K562 (cell line): ENCODE measurements at regions not wholly inside any gene's neighbourhood (a gene's known extent, or its start where the extent isn't known, plus 50 kb on each side); places are given as distances from the start of the nearest gene placed in this dataset.

Experiments used
- ATAC-seq: fragments of 200-7000 bp; cut with Tn5 transposase; 3 replicates; pipeline ENCODE4 v1.9.1; 2020; ENCODE audit warnings: moderate library complexity
- BruUV-seq: library from RNA; stranded (reverse); fragments of 400-500 nt; replicated peaks from 2 replicates; lab custom pipeline; 2021; lab: Mats Ljungman, UMichigan
- CTCF ChIA-PET: fragments of 300-600 bp; formaldehyde crosslinking; extraction: SDS; loops from one replicate; lab custom pipeline; 2021; ENCODE audit warnings: low intra/inter-chr PET ratio; lab: Yijun Ruan, JAX
- POLR2A ChIA-PET: fragments of 300-600, 350-650 bp; sonication (Branson Sonifier 250); formaldehyde crosslinking; extraction: SDS; loops from one replicate; lab custom pipeline; 2021; ENCODE audit warnings: antibody characterized with exemption, inconsistent platforms; lab: Yijun Ruan, JAX
- DNase-seq, 4 experiments: peaks; one replicate each; pipeline versions ENCODE4 v3.0.0 to v3.0.0-alpha.2; 2011 to 2018; ENCODE audit warnings: low spot score in 3 of 4, mixed read lengths in 3 of 4; ENCODE audit errors: extremely low read depth in 1 of 4
- FAIRE-seq: peaks from 2 replicates; lab custom pipeline; 2011; peaks lifted over from hg19 to GRCh38; lab: Jason Lieb, UNC
- H2AFZ ChIP-seq: 2 replicates; pipeline ENCODE4 v1.6.0; 2011; ENCODE audit warnings: low read depth, low read length, control low read depth, inconsistent platforms
- H3K27ac ChIP-seq: fragments of 200-600 bp; 3 replicates; pipeline ENCODE4 v1.8.0; 2011; ENCODE audit warnings: low read depth, mild to moderate bottlenecking, control low read depth, inconsistent platforms, low read length, moderate library complexity, mixed read lengths; ENCODE audit errors: extremely low read depth
- H3K27me3 ChIP-seq, 2 experiments: fragments of 300-600 bp in 1 of 2; 2 replicates in 1 of 2; 3 replicates in 1 of 2; pipeline versions ENCODE4 v1.6.0 to v1.8.0; 2011; ENCODE audit warnings: inconsistent platforms in 2 of 2, low read length in 2 of 2, mild to moderate bottlenecking in 1 of 2, mixed read lengths in 1 of 2, moderate library complexity in 1 of 2; ENCODE audit not compliant: control insufficient read depth in 2 of 2, insufficient read depth in 2 of 2
- H3K36me3 ChIP-seq: fragments of 300-600 bp; 3 replicates; pipeline ENCODE4 v1.8.0; 2011; ENCODE audit warnings: mild to moderate bottlenecking, low read length, inconsistent platforms; ENCODE audit not compliant: control insufficient read depth, insufficient read depth
- H3K4me1 ChIP-seq, 2 experiments: fragments of 200-600 bp in 1 of 2; replicated peaks in 1 of 2; 2 replicates in 1 of 2; 3 replicates in 1 of 2; pipeline versions ENCODE4 v1.5.1 to v1.8.0; 2011; ENCODE audit warnings: inconsistent platforms in 2 of 2, low read length in 2 of 2, mild to moderate bottlenecking in 1 of 2, mixed read lengths in 1 of 2, moderate library complexity in 1 of 2; ENCODE audit not compliant: control insufficient read depth in 2 of 2, insufficient read depth in 2 of 2
- H3K4me2 ChIP-seq: 2 replicates; pipeline ENCODE4 v1.6.1; 2011; ENCODE audit warnings: low read length, control low read depth, inconsistent platforms, mixed read lengths; ENCODE audit not compliant: insufficient read depth
- H3K4me3 ChIP-seq: fragments of 200-600 bp; sonication (generic), shearing (Covaris generic); 2 replicates; pipeline ENCODE4 v1.5.1; 2016; ENCODE audit warnings: control low read depth, inconsistent platforms
- H3K79me2 ChIP-seq: fragments of 200-600 bp; 3 replicates; pipeline ENCODE4 v1.8.0; 2011; ENCODE audit warnings: low read length, inconsistent platforms; ENCODE audit not compliant: control insufficient read depth, insufficient read depth
- H3K9ac ChIP-seq, 2 experiments: 2 replicates each; pipeline versions ENCODE4 v1.6.0 to v1.6.1; 2011; ENCODE audit warnings: low read depth in 2 of 2, low read length in 2 of 2, control low read depth in 1 of 2, inconsistent platforms in 1 of 2, mild to moderate bottlenecking in 1 of 2, mixed read lengths in 1 of 2; ENCODE audit not compliant: insufficient read depth in 1 of 2
- H3K9me1 ChIP-seq: one replicate; pipeline ENCODE4 v1.6.0; 2011; ENCODE audit warnings: inconsistent platforms, mild to moderate bottlenecking, low read length, moderate library complexity; ENCODE audit not compliant: control insufficient read depth, insufficient read depth
- H3K9me3 ChIP-seq: replicated peaks from 2 replicates; pipeline ENCODE4 v1.5.1; 2011; ENCODE audit warnings: low read depth, low read length, inconsistent platforms; ENCODE audit not compliant: control insufficient read depth, insufficient read depth
- H4K20me1 ChIP-seq: replicated peaks from 2 replicates; pipeline ENCODE4 v1.6.1; 2011; ENCODE audit warnings: low read length, inconsistent platforms, mixed read lengths; ENCODE audit not compliant: control insufficient read depth, insufficient read depth
- BCL6 ChIP-seq: fragments of 250-450 bp; sonication (Bioruptor Pico); IDR thresholded peaks from 2 replicates; pipeline ENCODE4 v1.4.0; 2020
- MXI1 ChIP-seq: IDR thresholded peaks from 2 replicates; pipeline ENCODE4 v1.6.1; 2011; ENCODE audit warnings: low read depth, mild to moderate bottlenecking, improper control_type of control experiment, low read length
- PURB ChIP-seq: sonication (generic); formaldehyde crosslinking; IDR thresholded peaks from 2 replicates; pipeline ENCODE4 v1.9.0; 2021; ENCODE audit warnings: low read depth, mild to moderate bottlenecking, missing genetic modification reagents
- TCF7 ChIP-seq: sonication (generic); IDR thresholded peaks from 2 replicates; pipeline ENCODE4 v1.6.1; 2016; ENCODE audit warnings: antibody characterized with exemption, borderline replicate concordance
- XRCC4 ChIP-seq: IDR thresholded peaks from one replicate; pipeline ENCODE4 v1.6.1; 2011; ENCODE audit not compliant: insufficient read depth, insufficient read length; ENCODE audit errors: extremely low read depth
- ZNF140 ChIP-seq: fragments of 250-450 bp; sonication (Bioruptor Pico); IDR thresholded peaks from 2 replicates; pipeline ENCODE4 v1.8.0; 2021; ENCODE audit warnings: moderate library complexity, mild to moderate bottlenecking, inconsistent platforms
- ZNF75A ChIP-seq: fragments of 450-650 bp; formaldehyde crosslinking; IDR thresholded peaks from 2 replicates; pipeline ENCODE4 v1.4.0; 2020; ENCODE audit warnings: mild to moderate bottlenecking
- ZNF76 ChIP-seq: fragments of 250-450 bp; sonication (Bioruptor Pico); IDR thresholded peaks from 2 replicates; pipeline ENCODE4 v1.4.0; 2020; ENCODE audit warnings: mild to moderate bottlenecking, moderate library complexity, borderline replicate concordance
- in situ Hi-C: fragments of 300-500 bp; cut with MboI; formaldehyde crosslinking; loops from 4 replicates; pipeline ENCODE4 v1.15.0; 2018; ENCODE audit warnings: inconsistent platforms, mixed read lengths
- intact Hi-C: fragments of 100-400 bp; cut with micrococcal nuclease; formaldehyde crosslinking; loops from 2 replicates; pipeline ENCODE4 v1.14.2; 2022
- TF ChIP-seq, protein P1 (sequence below): sonication (generic); formaldehyde crosslinking; IDR thresholded peaks from 2 replicates; pipeline ENCODE4 v1.8.0; 2023; ENCODE audit warnings: missing genetic modification reagents, mild to moderate bottlenecking, borderline replicate concordance
- TF ChIP-seq, protein P2 (sequence below): fragments of 150-350 bp; IDR thresholded peaks from 2 replicates; pipeline ENCODE4 v1.6.1; 2014; ENCODE audit warnings: low read depth, mild to moderate bottlenecking, low read length, borderline replicate concordance
- TF ChIP-seq, protein P3 (sequence below): fragments of 450-650 bp; formaldehyde crosslinking; IDR thresholded peaks from 2 replicates; pipeline ENCODE4 v1.4.0; 2020; ENCODE audit warnings: mild to moderate bottlenecking, moderate library complexity

DNA sequence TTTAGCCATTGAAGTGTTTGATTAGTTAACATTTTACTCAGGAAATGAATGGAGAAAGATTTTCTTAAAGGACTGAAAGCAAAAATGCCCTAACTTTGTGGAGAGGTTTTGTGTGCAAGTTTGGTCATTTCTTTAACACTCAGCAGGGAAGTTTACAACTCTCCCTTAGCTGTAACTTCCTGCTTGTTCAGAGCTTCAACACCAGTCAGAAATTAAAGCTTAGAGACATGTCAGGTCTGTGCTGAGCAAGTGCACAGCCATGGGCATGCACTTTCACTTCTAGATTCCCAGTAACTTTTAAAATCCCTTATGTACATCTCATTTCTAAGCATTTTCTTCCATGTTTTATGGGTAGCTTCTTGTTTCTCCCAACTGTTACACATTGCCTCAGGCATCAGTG, 326.0 kb downstream of the ACTRT1 start:
- Histone ChIP-seq H3K9me3 (no peaks in the 10 kb centered on the region), H2AFZ (no peak overlapping the region), H3K4me3 (no peak overlapping the region), H4K20me1 (no peaks in the 10 kb centered on the region), H3K9ac (no peak overlapping the region), H3K4me2 (no peak overlapping the region), H3K27ac (no peak overlapping the region), H3K36me3 (no peaks in the 10 kb centered on the region), H3K27me3 (no peaks in the 10 kb centered on the region), H3K79me2 (no peaks in the 10 kb centered on the region), H3K9me1 (no peaks in the 10 kb centered on the region), H3K4me1 (no peaks in the 10 kb centered on the region)
- intact Hi-C loops (no loop called here), in situ Hi-C loops (no loop called here)
- ChIA-PET POLR2A (no interaction called here), CTCF (no interaction called here)
- FAIRE-seq (no peak), DNase-seq (no peak), ATAC-seq (no peak)
- BruUV-seq = no TSS peak
- TF ChIP-seq MXI1 (no peak), ZNF75A (CRISPR knock-in tag) (no peak), TCF7 (no peak), PURB (no peak), BCL6 (no peak), XRCC4 (no peak), ZNF76 (CRISPR knock-in tag) (no peak), ZNF140 (CRISPR knock-in tag) (no peak)
- TF ChIP-seq, protein P1, sequence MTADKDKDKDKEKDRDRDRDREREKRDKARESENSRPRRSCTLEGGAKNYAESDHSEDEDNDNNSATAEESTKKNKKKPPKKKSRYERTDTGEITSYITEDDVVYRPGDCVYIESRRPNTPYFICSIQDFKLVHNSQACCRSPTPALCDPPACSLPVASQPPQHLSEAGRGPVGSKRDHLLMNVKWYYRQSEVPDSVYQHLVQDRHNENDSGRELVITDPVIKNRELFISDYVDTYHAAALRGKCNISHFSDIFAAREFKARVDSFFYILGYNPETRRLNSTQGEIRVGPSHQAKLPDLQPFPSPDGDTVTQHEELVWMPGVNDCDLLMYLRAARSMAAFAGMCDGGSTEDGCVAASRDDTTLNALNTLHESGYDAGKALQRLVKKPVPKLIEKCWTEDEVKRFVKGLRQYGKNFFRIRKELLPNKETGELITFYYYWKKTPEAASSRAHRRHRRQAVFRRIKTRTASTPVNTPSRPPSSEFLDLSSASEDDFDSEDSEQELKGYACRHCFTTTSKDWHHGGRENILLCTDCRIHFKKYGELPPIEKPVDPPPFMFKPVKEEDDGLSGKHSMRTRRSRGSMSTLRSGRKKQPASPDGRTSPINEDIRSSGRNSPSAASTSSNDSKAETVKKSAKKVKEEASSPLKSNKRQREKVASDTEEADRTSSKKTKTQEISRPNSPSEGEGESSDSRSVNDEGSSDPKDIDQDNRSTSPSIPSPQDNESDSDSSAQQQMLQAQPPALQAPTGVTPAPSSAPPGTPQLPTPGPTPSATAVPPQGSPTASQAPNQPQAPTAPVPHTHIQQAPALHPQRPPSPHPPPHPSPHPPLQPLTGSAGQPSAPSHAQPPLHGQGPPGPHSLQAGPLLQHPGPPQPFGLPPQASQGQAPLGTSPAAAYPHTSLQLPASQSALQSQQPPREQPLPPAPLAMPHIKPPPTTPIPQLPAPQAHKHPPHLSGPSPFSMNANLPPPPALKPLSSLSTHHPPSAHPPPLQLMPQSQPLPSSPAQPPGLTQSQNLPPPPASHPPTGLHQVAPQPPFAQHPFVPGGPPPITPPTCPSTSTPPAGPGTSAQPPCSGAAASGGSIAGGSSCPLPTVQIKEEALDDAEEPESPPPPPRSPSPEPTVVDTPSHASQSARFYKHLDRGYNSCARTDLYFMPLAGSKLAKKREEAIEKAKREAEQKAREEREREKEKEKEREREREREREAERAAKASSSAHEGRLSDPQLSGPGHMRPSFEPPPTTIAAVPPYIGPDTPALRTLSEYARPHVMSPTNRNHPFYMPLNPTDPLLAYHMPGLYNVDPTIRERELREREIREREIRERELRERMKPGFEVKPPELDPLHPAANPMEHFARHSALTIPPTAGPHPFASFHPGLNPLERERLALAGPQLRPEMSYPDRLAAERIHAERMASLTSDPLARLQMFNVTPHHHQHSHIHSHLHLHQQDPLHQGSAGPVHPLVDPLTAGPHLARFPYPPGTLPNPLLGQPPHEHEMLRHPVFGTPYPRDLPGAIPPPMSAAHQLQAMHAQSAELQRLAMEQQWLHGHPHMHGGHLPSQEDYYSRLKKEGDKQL (CRISPR knock-in tag) = no peak
- TF ChIP-seq, protein P2, sequence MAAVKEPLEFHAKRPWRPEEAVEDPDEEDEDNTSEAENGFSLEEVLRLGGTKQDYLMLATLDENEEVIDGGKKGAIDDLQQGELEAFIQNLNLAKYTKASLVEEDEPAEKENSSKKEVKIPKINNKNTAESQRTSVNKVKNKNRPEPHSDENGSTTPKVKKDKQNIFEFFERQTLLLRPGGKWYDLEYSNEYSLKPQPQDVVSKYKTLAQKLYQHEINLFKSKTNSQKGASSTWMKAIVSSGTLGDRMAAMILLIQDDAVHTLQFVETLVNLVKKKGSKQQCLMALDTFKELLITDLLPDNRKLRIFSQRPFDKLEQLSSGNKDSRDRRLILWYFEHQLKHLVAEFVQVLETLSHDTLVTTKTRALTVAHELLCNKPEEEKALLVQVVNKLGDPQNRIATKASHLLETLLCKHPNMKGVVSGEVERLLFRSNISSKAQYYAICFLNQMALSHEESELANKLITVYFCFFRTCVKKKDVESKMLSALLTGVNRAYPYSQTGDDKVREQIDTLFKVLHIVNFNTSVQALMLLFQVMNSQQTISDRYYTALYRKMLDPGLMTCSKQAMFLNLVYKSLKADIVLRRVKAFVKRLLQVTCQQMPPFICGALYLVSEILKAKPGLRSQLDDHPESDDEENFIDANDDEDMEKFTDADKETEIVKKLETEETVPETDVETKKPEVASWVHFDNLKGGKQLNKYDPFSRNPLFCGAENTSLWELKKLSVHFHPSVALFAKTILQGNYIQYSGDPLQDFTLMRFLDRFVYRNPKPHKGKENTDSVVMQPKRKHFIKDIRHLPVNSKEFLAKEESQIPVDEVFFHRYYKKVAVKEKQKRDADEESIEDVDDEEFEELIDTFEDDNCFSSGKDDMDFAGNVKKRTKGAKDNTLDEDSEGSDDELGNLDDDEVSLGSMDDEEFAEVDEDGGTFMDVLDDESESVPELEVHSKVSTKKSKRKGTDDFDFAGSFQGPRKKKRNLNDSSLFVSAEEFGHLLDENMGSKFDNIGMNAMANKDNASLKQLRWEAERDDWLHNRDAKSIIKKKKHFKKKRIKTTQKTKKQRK = no peak
- TF ChIP-seq, protein P3, sequence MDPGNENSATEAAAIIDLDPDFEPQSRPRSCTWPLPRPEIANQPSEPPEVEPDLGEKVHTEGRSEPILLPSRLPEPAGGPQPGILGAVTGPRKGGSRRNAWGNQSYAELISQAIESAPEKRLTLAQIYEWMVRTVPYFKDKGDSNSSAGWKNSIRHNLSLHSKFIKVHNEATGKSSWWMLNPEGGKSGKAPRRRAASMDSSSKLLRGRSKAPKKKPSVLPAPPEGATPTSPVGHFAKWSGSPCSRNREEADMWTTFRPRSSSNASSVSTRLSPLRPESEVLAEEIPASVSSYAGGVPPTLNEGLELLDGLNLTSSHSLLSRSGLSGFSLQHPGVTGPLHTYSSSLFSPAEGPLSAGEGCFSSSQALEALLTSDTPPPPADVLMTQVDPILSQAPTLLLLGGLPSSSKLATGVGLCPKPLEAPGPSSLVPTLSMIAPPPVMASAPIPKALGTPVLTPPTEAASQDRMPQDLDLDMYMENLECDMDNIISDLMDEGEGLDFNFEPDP = no peak
